ENCODE measurements at regions not wholly inside any gene's neighbourhood (a gene's known extent, or its start where the extent isn't known, plus 50 kb on each side); places are given as distances from the start of the nearest gene placed in this dataset.

DNA sequence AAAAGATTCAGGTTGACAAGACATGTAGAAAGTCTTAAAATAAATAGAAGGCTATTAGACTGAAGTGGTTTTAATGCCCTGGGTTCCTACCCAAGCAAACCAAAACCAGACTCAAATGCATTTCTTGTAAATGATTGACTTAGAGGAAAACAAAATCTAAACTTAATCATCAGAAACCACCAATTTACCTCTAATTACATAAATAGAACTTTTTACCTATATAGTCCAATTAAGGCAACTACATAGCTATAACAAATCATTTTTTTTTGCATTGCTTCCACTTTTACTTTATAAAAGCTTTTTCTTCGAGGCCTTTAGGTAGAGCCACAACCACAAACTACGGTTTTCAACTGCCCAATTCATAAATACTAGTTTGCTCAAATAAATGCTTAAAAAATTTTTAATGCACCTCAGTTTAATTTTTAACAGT, 231.3 kb upstream of the ARHGEF26 start:
- H3K4me3 ChIP-seq (ENCODE audit: low read depth, low read length): no peak overlapping the region
- no peak for TF ChIP-seq CTCF (IDR thresholded peaks at IDR 0.05; ENCODE audit: insufficient read depth, low read depth, low read length)
- no peak for DNase-seq (ENCODE audit: low read depth)

DNA sequence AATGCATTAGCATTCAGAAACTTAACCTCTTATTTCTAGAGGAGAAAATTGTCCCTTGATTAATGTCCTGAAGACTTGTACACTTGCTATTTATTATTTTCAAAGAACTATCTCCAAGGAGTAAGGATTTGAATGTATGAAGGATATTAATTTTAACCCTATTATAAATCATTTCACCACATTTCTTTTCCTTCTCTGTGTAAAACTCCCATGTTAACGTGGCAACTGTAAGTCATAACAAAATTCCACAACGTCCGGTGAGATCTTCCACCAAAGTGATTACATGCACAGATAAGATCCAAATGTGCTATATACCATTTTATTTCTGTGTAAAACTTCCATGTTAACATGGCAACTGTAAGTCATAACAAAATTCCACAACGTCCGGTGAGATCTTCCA, 229.1 kb upstream of the ARHGEF26 start:
- no peak for TF ChIP-seq CTCF (IDR thresholded peaks at IDR 0.05; ENCODE audit: insufficient read depth, low read depth, low read length)
- DNase-seq (ENCODE audit: low read depth): no peak
- no peak overlapping the region for H3K4me3 ChIP-seq (ENCODE audit: low read depth, low read length)

DNA sequence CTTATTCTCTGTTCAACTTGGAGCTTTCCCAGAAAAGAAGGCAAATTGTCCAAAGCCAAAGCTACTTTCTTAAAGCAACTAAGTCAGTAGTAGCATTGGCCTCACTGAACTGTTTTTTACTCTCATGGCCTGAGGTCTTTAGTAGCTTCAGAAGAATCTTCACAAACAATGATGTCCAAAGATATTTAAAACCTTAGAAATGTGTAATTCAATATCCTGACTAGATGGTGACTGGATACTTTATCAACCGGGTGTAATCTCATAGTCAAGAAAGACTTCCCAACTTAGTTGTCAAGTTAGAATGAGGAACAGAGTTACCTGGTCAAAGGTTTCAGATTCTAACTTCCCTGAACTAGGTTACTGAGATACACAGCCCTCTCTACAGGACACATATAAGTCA, 226.3 kb upstream of the ARHGEF26 start:
- no peak for DNase-seq (ENCODE audit: low read depth)
- no peak overlapping the region for H3K4me3 ChIP-seq (ENCODE audit: low read depth, low read length)
- no peak for TF ChIP-seq CTCF (IDR thresholded peaks at IDR 0.05; ENCODE audit: insufficient read depth, low read depth, low read length)

DNA sequence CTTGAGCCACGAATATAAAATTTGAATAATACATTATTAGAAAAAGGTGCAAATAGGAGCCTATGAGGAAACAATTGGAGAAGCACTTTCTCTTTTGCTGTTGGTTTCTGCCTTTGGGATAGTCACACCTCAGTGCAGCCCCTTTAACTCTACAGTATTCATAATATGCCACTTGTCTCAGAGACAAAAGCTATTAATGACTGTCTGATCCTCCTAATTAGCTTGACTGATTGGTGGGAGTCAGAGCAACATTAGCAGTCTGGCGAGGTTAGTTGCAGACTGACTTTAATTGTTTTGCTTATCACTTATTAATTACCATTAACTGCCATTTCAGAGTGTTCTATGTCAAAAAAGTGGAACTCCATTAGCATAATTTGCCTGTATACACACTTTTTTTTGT, 225.0 kb upstream of the ARHGEF26 start:
- TF ChIP-seq CTCF (IDR thresholded peaks at IDR 0.05; ENCODE audit: insufficient read depth, low read depth, low read length): no peak
- no peak for DNase-seq (ENCODE audit: low read depth)
- no peak overlapping the region for H3K4me3 ChIP-seq (ENCODE audit: low read depth, low read length)

DNA sequence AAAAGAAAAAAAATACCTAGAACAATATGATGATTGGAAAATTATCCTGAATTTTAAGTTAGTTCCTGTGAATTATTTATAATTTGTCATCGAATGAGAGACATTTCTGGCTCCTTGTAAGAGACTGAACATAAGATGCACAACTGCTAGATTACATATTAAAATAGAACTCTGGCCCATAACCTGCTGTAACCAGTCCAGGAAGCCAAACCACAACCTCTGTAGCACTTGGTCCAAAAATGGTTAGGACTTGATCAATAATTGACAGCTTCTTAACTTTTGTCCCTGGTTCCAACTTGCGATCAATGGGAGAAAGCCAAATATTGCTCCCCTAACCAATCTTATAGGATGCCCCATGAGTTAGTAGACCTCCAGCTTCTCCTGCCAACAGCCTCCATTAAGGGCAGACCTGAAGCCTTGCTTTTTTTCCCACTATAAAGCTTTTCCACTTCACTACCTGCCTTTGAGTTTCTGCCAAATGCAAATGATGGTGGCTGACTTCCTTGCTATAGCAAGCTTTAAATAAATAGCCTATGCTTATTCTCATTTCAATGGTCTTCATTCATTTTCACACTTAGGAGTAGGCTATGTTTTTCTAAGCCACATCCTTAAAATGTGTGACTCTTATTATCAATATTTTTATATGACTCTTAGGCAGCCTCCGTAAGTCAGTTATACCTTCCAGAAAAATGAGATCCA, 224.0 kb upstream of the ARHGEF26 start:
- DNase-seq (ENCODE audit: low read depth): no peak

GRCh38 chr3:153897842-153898241, 223.3 kb upstream of the ARHGEF26 start:
- H3K4me3 ChIP-seq (ENCODE audit: low read depth, low read length): no peak overlapping the region
- no peak for DNase-seq (ENCODE audit: low read depth)
- no peak for TF ChIP-seq CTCF (IDR thresholded peaks at IDR 0.05; ENCODE audit: insufficient read depth, low read depth, low read length)

More for the DNA sequence above, 224.0 kb upstream of the ARHGEF26 start:
- H3K4me3 ChIP-seq (ENCODE audit: low read depth, low read length): no peak overlapping the region
- no peak for TF ChIP-seq CTCF (IDR thresholded peaks at IDR 0.05; ENCODE audit: insufficient read depth, low read depth, low read length)

DNA sequence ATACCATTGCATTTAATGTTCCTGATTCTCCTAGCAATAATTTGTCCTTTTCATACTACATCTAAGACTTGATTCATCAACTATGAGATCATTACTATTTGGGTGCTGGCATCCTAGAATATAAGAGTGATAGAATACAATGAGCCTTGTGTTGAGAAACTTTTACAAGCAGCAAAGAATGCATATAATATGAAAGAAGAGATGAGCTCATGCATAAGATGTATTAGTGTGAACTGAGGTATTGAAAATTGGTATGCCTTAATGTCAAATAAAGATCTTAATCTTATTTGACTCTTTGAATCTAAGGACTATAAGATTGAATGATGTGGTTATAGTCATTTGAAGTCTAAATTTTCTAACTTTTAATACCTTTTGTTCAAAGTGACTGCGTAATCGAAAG, 220.0 kb upstream of the ARHGEF26 start:
- no peak for TF ChIP-seq CTCF (IDR thresholded peaks at IDR 0.05; ENCODE audit: insufficient read depth, low read depth, low read length)
- DNase-seq (ENCODE audit: low read depth): no peak
- no peak overlapping the region for H3K4me3 ChIP-seq (ENCODE audit: low read depth, low read length)

All from fibroblast of villous mesenchyme (primary cell).